Keratinocyte (primary cell): ENCODE measurements at regions not wholly inside any gene's neighbourhood (a gene's known extent, or its start where the extent isn't known, plus 50 kb on each side); places are given as distances from the start of the nearest gene placed in this dataset.

Source experiments
- DNase-seq: peaks from one replicate; pipeline ENCODE4 v3.0.0-alpha.2; 2011; ENCODE audit warnings: low read depth, missing footprints, low spot score
- FAIRE-seq: peaks from 2 replicates; lab custom pipeline; 2011; peaks lifted over from hg19 to GRCh38; lab: Jason Lieb, UNC
- H2AFZ ChIP-seq: 2 replicates; pipeline ENCODE4 v1.6.0; 2012; ENCODE audit warnings: low read length, control low read depth, inconsistent platforms; ENCODE audit not compliant: control insufficient read depth
- H3K27ac ChIP-seq: 2 replicates; pipeline ENCODE4 v1.5.1; 2011; ENCODE audit warnings: low read length; ENCODE audit not compliant: control insufficient read depth, insufficient read depth
- H3K27me3 ChIP-seq: 3 replicates; pipeline ENCODE4 v1.6.0; 2011; ENCODE audit warnings: low read length; ENCODE audit not compliant: control insufficient read depth, insufficient read depth; ENCODE audit errors: extremely low read depth
- H3K36me3 ChIP-seq, 2 experiments: 2 replicates in 1 of 2; 3 replicates in 1 of 2; pipeline ENCODE4 v1.5.1; 2011; ENCODE audit warnings: low read length in 2 of 2, mild to moderate bottlenecking in 1 of 2; ENCODE audit not compliant: control insufficient read depth in 2 of 2, insufficient read depth in 2 of 2; ENCODE audit errors: extremely low read depth in 1 of 2
- H3K4me1 ChIP-seq: 3 replicates; pipeline ENCODE4 v1.5.1; 2011; ENCODE audit warnings: low read length; ENCODE audit not compliant: control insufficient read depth, insufficient read depth; ENCODE audit errors: extremely low read depth
- H3K4me2 ChIP-seq: 3 replicates; pipeline ENCODE4 v1.6.0; 2011; ENCODE audit warnings: low read depth, low read length; ENCODE audit not compliant: control insufficient read depth, insufficient read depth; ENCODE audit errors: extremely low read depth
- H3K4me3 ChIP-seq, 3 experiments: fragments of 200-600 bp in 1 of 3; sonication (generic) in 1 of 3; 2 replicates in 2 of 3; 3 replicates in 1 of 3; pipeline ENCODE4 v1.5.1; 2011 to 2016; ENCODE audit warnings: low read length in 3 of 3, mild to moderate bottlenecking in 3 of 3, control low read depth in 2 of 3, inconsistent platforms in 1 of 3, low read depth in 1 of 3, mixed read lengths in 1 of 3, mixed run types in 1 of 3, moderate library complexity in 1 of 3; ENCODE audit not compliant: control insufficient read depth in 2 of 3, insufficient read depth in 2 of 3; ENCODE audit errors: extremely low read depth in 1 of 3
- H3K79me2 ChIP-seq: 2 replicates; pipeline ENCODE4 v1.6.0; 2012; ENCODE audit warnings: low read length; ENCODE audit not compliant: control insufficient read depth, insufficient read depth
- H3K9ac ChIP-seq: 3 replicates; pipeline ENCODE4 v1.6.0; 2011; ENCODE audit warnings: low read length; ENCODE audit not compliant: control insufficient read depth, insufficient read depth; ENCODE audit errors: extremely low read depth
- H3K9me1 ChIP-seq: 3 replicates; pipeline ENCODE4 v1.6.0; 2011; ENCODE audit warnings: low read length; ENCODE audit not compliant: control insufficient read depth, insufficient read depth; ENCODE audit errors: extremely low read depth
- H3K9me3 ChIP-seq: 2 replicates; pipeline ENCODE4 v1.5.1; 2012; ENCODE audit warnings: low read depth, low read length; ENCODE audit not compliant: control insufficient read depth
- H4K20me1 ChIP-seq: 3 replicates; pipeline ENCODE4 v1.6.0; 2011; ENCODE audit warnings: low read length; ENCODE audit not compliant: control insufficient read depth, insufficient read depth; ENCODE audit errors: extremely low read depth
- CTCF ChIP-seq, 3 experiments: IDR thresholded peaks in 1 of 3; conservative IDR thresholded peaks in 1 of 3; optimal IDR thresholded peaks in 1 of 3; 2 replicates in 2 of 3; 3 replicates in 1 of 3; pipeline versions ENCODE3 to v1.5.1; 2011; ENCODE audit warnings: low read length in 3 of 3, mild to moderate bottlenecking in 3 of 3, moderate library complexity in 2 of 3, control low read depth in 1 of 3, inconsistent platforms in 1 of 3; ENCODE audit not compliant: insufficient read depth in 2 of 3; ENCODE audit errors: extremely low read depth in 1 of 3
- EZH2 ChIP-seq: IDR thresholded peaks from one replicate; pipeline ENCODE4 v1.6.1; 2012; ENCODE audit warnings: inconsistent platforms, mild to moderate bottlenecking, low read length, moderate library complexity
- dilution Hi-C: fragments of 300-500 bp; cut with MboI; formaldehyde crosslinking; loops from one replicate; pipeline ENCODE4 v1.7.0; 2020; ENCODE audit warnings: low sequenced_read_pairs; ENCODE audit not compliant: extremely low pct_ligation_motif_present

GRCh38 chr2:158738363-158738762, 56.8 kb upstream of the DAPL1 start:
- dilution Hi-C loops: no loop called here
- Histone ChIP-seq H3K4me2 (no peak overlapping the region), H3K9me1 (no peaks in the 10 kb centered on the region), H3K9me3 (no peaks in the 10 kb centered on the region), H3K79me2 (no peaks in the 10 kb centered on the region), H3K27ac (no peak overlapping the region), H2AFZ (no peak overlapping the region), H4K20me1 (no peaks in the 10 kb centered on the region), H3K27me3 (peaks cover 4% of the 10 kb centered on the region), H3K9ac (no peak overlapping the region), H3K4me1 (peaks cover 4% of the 10 kb centered on the region), H3K4me3 (no peak overlapping the region), H3K36me3 (no peaks in the 10 kb centered on the region)
- DNase-seq (no peak), FAIRE-seq (no peak)
- TF ChIP-seq CTCF (optimal IDR thresholded peaks at IDR 0.05 in 1 of 3, IDR thresholded peaks at IDR 0.05 in 1 of 3, conservative IDR thresholded peaks at IDR 0.05 in 1 of 3; ENCODE audit: extremely low read depth in 1 of 3, insufficient read depth in 2 of 3, low read length in 3 of 3) (no peak), EZH2 (no peak)

GRCh38 chr2:158740127-158740526, 55.0 kb upstream of the DAPL1 start:
- no peak overlapping the region for H2AFZ ChIP-seq
- no peak for FAIRE-seq

More at GRCh38 chr2:158740127-158740526, 55.0 kb upstream of the DAPL1 start:
- H3K27ac ChIP-seq: no peak overlapping the region
- no peak for DNase-seq
- H3K79me2 ChIP-seq: no peaks in the 10 kb centered on the region
- H3K36me3 ChIP-seq: no peaks in the 10 kb centered on the region
- no peak overlapping the region for H3K4me3 ChIP-seq
- dilution Hi-C loops: no loop called here
- no peak overlapping the region for H3K4me2 ChIP-seq
- H3K9me3 ChIP-seq: no peaks in the 10 kb centered on the region
- TF ChIP-seq CTCF (optimal IDR thresholded peaks at IDR 0.05 in 1 of 3, IDR thresholded peaks at IDR 0.05 in 1 of 3, conservative IDR thresholded peaks at IDR 0.05 in 1 of 3; ENCODE audit: extremely low read depth in 1 of 3, insufficient read depth in 2 of 3, low read length in 3 of 3): no peak
- TF ChIP-seq EZH2: no peak
- no peaks in the 10 kb centered on the region for H4K20me1 ChIP-seq
- H3K4me1 ChIP-seq: no peaks in the 10 kb centered on the region
- H3K27me3 ChIP-seq: peaks cover 4% of the 10 kb centered on the region
- H3K9me1 ChIP-seq: no peaks in the 10 kb centered on the region
- no peak overlapping the region for H3K9ac ChIP-seq
